HG03039 (cell line): ENCODE measurements at regions not wholly inside any gene's neighbourhood (a gene's known extent, or its start where the extent isn't known, plus 50 kb on each side); places are given as distances from the start of the nearest gene placed in this dataset.
"Not testable (repeated sequence)": the region's sequence is repeated elsewhere in the genome, so short reads cannot be mapped to it uniquely, and the experiment has no call there.

Source experiments
- ATAC-seq: cut with Tn5 transposase; IDR thresholded peaks from one replicate; pipeline ENCODE4 v1.9.1; 2021; ENCODE audit warnings: mild to moderate bottlenecking, moderate library complexity; ENCODE audit not compliant: unreplicated experiment

- ATAC-seq: no peak
These were observed 1996.9 kb downstream of the LRRC4C start for GRCh38 chr11:39462506-39462905.

GRCh38 chr11:39461066-39461465, 1998.4 kb downstream of the LRRC4C start:
- no peak for ATAC-seq

- ATAC-seq: no peak
These were observed 1999.8 kb downstream of the LRRC4C start for GRCh38 chr11:39459606-39460005.

GRCh38 chr11:39458481-39458880, 2001.0 kb downstream of the LRRC4C start:
- no peak for ATAC-seq

DNA sequence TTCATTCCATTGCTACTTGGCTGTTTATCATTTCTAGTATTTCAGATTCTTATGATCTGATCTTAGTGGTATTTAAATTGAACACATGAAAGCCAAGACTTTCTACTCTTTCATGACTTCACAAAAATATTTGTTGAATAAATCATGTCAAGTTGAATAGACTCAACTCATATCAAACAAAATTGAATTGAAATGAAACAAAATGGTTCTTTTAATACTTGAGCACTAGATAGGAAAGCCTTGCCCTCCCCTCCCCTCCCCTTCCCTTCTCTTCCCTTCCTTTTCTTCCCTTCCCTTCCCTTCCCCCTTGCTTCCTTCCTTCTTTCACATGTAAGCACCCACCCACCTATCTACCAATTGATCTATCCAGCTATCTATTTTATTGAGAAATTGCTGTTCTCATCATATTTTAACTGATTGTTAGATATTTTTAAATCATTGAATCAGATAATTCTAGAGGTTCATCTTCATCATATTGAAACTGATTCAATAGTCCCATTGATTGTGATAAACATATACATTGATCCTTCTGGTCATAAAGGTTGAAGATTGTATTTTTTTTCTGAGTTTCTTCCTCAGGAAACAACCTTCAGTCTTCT, 2015.9 kb downstream of the LRRC4C start:
- ATAC-seq: no peak

DNA sequence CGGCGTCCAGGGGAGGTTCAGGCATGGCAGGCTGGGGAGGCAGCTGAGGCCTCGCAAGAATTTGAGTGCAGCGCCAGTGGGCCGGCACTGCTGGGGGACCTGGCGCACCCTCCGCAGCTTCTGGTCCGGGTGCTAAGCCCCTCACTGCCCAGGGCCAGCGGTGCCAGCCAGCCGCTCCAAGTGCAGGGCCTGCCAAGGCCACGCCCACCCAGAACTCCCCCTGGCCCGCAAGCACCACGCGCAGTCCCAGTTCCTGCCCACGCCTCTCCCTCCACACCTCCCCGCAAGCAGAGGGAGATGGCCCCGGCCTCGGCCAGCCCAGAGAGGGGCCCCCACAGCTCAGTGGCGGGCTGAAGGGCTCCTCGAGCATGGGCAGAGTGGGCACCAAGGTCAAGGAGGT, 2017.3 kb downstream of the LRRC4C start:
- no peak for ATAC-seq

- ATAC-seq: no peak
These were observed 2023.8 kb downstream of the LRRC4C start for GRCh38 chr11:39435641-39436040.

GRCh38 chr11:39434466-39434865, 2025.0 kb downstream of the LRRC4C start:
- no peak for ATAC-seq

DNA sequence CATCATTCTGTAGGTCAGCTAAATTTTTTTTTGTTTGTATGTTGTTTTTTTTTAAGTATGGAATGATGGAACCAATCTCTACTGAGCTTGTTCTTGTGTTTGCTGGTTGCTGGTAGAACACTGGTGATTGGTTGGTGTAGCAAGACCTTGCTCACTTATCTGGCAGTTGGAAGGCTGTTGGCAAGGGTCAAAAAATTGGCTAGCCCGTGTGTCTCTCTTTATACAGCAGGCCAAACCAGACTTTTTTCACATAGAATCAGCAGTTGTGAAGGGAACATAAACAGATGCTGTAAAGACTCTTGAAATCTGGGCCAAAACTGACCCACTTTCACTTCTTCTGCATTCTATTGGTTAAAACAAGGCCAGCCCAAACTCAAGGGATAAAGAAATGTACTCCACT, 2026.5 kb downstream of the LRRC4C start:
- no peak for ATAC-seq

GRCh38 chr11:39425226-39425625, 2034.2 kb downstream of the LRRC4C start:
- ATAC-seq: no peak

GRCh38 chr11:39412117-39412516, 2047.3 kb downstream of the LRRC4C start:
- no peak for ATAC-seq

GRCh38 chr11:39385911-39386310, 2073.5 kb downstream of the LRRC4C start:
- ATAC-seq: no peak

DNA sequence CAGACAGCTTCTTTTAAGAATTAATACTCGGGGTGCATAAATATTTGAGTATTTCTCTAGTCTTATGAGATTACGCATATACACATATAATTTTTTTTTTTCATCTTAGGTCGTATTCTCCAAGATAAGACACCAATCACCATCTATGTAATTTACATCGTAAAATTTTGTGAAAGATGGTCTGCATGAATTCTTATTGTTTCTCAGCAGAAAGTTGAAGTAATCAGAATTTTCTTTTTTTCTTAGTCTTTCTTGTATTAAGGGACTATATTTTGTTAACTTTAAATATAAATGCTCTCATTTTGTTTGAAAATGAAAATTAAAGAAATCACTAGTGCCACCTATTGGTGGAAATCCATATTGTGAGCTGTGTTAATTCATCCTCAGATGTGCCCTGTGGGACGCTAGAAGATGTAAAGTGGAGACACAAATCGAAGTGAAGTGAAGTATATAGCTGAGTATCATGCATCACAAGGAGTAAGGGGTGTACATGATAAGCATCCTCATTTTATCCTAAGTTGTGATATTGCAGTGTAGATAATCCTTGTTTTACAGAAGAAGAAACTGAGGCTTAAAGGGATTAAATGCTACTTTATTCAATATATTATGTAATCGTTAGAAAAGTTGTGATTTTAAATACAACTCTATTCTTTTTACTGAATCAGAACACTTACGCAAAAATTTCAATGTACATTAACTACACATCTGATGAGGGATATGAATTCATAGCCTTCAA, 2084.3 kb downstream of the LRRC4C start:
- no peak for ATAC-seq

- no peak for ATAC-seq
These were observed 2091.9 kb downstream of the LRRC4C start for GRCh38 chr11:39367534-39367933.

GRCh38 chr11:39365809-39366436, 2093.5 kb downstream of the LRRC4C start:
- ATAC-seq: no peak

DNA sequence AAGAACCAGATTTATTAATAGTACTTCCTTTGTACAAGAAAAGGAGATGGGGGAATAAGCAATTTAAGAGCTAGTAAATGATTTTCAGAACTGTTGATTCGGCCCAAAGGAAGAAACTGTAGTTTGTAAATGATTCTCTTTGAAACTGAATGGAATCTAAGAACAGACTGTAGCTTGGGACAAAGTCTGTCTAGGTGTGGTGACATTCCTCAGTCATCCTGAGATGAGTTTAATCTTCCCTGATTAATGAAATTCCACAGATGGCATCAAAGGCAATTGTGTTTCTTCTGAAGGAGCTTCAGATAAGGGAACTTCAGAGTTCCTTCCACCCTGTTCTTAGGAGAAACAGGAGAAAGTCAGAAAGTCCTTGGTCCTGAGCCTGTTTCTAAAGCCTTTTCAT, 2095.9 kb downstream of the LRRC4C start:
- ATAC-seq: no peak

GRCh38 chr11:39361557-39361956, 2097.9 kb downstream of the LRRC4C start:
- ATAC-seq: no peak

DNA sequence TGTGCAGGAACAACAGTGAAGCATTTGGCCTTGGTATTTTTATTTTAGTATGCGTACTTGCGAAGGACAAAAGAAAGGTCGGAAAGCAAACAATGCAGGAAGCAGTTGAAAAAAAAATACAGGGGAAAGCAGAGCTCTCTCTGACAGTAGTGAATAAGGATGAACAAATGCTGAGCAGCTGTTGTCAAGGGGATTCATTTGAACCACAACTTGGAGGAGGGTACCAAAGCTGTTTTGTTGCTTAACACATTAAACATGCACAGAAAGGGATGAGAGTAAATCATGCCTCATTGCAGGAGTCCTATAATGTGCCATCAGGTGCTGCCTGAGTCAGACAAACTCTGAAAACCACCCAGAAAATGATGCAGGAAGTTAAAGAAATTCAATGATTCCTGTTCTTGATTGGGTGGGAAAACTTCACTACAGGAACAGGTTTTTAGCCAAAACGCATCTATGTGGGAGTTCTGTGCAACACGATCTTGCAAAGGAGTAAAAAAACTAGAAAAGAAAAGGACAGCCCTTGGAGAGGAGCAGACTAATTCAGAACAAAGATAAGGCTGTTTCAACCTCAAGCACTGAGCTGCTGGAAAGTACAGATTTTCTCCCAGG, 2113.5 kb downstream of the LRRC4C start:
- no peak for ATAC-seq

DNA sequence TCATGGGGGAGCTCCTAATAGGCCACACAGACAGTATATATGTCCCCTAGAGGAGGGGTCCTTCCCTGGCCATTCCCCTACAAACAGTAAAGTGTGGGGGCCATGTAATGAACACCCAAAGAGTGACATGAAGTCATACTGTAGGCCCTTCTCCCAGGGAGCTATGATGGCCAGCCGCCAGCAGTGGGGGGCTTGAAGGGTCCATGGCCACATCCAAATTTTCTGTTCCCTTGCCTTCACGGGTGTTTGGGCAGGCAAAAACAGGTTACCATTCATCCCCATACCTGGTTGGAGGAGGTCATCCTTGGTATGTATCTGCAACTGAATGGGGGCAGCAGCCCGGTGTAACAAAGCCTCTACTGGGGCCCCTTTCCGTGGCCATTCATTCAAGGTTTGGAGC, 2118.0 kb downstream of the LRRC4C start:
- no peak for ATAC-seq

- ATAC-seq: not testable (repeated sequence)
These were observed 2126.4 kb downstream of the LRRC4C start for GRCh38 chr11:39333006-39333405.

DNA sequence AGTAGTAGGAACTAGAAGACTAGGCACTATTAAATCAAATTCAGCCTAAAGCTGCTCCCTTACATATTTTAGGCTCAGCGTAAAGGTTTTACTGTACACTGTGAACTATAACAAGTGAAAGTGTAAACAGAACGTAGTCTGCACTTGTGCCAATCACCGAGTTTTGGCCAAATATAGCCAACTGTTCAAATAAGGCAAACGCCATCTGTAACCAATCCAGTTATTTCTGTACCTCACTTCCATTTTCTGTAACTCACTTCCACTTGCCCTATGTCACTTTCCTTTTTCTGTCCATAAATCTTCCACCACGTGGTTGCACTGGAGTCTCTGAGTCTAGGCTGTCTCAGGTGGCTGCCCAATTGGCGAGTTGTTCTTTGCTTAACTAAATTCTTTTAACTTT, 2132.2 kb downstream of the LRRC4C start:
- no peak for ATAC-seq

DNA sequence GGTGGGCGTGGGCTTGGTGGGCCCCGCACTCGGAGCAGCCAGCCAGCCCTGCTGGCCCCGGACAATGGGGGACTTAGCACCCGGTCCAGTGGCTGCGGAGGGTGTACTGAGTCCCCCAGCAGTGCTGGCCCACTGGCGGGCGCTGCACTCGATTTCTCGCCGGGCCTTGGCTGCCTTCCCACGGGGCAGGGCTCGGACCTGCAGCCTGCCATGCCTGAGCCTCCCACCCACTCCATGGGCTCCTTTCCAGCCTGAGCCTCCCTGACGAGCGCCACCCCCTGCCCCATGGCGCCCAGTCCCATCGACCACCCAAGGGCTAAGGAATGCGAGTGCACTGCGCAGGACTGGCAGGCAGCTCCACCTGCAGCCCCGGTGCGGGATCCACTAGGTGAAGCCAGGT, 2147.6 kb downstream of the LRRC4C start:
- not testable (repeated sequence) for ATAC-seq
